ENCODE measurements at regions not wholly inside any gene's neighbourhood (a gene's known extent, or its start where the extent isn't known, plus 50 kb on each side); places are given as distances from the start of the nearest gene placed in this dataset.

DNA sequence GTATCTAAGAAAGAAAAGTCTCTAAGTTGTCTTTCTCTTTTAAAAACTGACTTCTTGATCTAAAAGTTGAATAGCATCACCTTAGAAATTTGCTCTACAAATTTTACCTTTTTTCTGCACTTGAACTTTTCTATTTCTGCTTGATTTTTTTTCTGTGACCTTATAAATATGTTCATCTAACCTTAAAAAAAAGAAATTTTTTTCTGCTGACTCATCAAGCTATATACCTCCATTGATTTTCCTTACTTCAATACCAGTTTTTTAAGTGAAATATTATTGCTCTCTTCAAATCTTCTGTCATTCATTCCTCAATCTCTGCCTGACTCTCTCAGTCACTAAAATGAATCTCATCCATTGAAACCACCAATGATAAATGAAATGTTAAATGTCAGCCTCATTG is 910.1 kb downstream of the GALC start:
- no peaks in the 10 kb centered on the region for H3K4me1 ChIP-seq (ENCODE audit: control insufficient read depth in 4 of 4, insufficient read depth in 4 of 4, low read length in 3 of 4)
- H3K27me3 ChIP-seq (ENCODE audit: control insufficient read depth in 4 of 4, insufficient read depth in 4 of 4, low read length in 3 of 4), result peaks cover 0 to 4% (median 0%) of the 10 kb centered on the region in 4 donors
- no peak overlapping the region for H3K4me3 ChIP-seq (ENCODE audit: low read depth in 1 of 3, low read length in 3 of 3)
- no peaks in the 10 kb centered on the region for H3K9me3 ChIP-seq (ENCODE audit: control insufficient read depth in 4 of 4, low read length in 3 of 4)
- no peak overlapping the region for H3K9ac ChIP-seq (ENCODE audit: low read depth in 1 of 2, low read length in 2 of 2)
- TF ChIP-seq SP1 (IDR thresholded peaks at IDR 0.05) (no peak), NR2F2 (IDR thresholded peaks at IDR 0.05) (no peak), RXRA (IDR thresholded peaks at IDR 0.05) (no peak), HNF4G (IDR thresholded peaks at IDR 0.05) (no peak), JUND (IDR thresholded peaks at IDR 0.05) (no peak), GABPA (IDR thresholded peaks at IDR 0.05 in 1 of 2, conservative IDR thresholded peaks at IDR 0.05 in 1 of 2) (no peak), YY1 (IDR thresholded peaks at IDR 0.05) (no peak), FOXA1 (IDR thresholded peaks at IDR 0.05) (no peak), FOXA2 (IDR thresholded peaks at IDR 0.05) (no peak), TAF1 (conservative IDR thresholded peaks at IDR 0.05) (no peak), CTCF (IDR thresholded peaks at IDR 0.05; ENCODE audit: low read depth, low read length, missing input control) (no peak)
- TF ChIP-seq, protein P1, sequence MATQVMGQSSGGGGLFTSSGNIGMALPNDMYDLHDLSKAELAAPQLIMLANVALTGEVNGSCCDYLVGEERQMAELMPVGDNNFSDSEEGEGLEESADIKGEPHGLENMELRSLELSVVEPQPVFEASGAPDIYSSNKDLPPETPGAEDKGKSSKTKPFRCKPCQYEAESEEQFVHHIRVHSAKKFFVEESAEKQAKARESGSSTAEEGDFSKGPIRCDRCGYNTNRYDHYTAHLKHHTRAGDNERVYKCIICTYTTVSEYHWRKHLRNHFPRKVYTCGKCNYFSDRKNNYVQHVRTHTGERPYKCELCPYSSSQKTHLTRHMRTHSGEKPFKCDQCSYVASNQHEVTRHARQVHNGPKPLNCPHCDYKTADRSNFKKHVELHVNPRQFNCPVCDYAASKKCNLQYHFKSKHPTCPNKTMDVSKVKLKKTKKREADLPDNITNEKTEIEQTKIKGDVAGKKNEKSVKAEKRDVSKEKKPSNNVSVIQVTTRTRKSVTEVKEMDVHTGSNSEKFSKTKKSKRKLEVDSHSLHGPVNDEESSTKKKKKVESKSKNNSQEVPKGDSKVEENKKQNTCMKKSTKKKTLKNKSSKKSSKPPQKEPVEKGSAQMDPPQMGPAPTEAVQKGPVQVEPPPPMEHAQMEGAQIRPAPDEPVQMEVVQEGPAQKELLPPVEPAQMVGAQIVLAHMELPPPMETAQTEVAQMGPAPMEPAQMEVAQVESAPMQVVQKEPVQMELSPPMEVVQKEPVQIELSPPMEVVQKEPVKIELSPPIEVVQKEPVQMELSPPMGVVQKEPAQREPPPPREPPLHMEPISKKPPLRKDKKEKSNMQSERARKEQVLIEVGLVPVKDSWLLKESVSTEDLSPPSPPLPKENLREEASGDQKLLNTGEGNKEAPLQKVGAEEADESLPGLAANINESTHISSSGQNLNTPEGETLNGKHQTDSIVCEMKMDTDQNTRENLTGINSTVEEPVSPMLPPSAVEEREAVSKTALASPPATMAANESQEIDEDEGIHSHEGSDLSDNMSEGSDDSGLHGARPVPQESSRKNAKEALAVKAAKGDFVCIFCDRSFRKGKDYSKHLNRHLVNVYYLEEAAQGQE (IDR thresholded peaks at IDR 0.05), result no peak
- TF ChIP-seq, protein P2, sequence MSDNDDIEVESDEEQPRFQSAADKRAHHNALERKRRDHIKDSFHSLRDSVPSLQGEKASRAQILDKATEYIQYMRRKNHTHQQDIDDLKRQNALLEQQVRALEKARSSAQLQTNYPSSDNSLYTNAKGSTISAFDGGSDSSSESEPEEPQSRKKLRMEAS (IDR thresholded peaks at IDR 0.05), result no peak
- TF ChIP-seq, protein P3, sequence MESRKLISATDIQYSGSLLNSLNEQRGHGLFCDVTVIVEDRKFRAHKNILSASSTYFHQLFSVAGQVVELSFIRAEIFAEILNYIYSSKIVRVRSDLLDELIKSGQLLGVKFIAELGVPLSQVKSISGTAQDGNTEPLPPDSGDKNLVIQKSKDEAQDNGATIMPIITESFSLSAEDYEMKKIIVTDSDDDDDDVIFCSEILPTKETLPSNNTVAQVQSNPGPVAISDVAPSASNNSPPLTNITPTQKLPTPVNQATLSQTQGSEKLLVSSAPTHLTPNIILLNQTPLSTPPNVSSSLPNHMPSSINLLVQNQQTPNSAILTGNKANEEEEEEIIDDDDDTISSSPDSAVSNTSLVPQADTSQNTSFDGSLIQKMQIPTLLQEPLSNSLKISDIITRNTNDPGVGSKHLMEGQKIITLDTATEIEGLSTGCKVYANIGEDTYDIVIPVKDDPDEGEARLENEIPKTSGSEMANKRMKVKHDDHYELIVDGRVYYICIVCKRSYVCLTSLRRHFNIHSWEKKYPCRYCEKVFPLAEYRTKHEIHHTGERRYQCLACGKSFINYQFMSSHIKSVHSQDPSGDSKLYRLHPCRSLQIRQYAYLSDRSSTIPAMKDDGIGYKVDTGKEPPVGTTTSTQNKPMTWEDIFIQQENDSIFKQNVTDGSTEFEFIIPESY (IDR thresholded peaks at IDR 0.05), result no peak
- TF ChIP-seq, protein P4, sequence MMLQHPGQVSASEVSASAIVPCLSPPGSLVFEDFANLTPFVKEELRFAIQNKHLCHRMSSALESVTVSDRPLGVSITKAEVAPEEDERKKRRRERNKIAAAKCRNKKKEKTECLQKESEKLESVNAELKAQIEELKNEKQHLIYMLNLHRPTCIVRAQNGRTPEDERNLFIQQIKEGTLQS (IDR thresholded peaks at IDR 0.05), result no peak
- DNase-seq (ENCODE audit: low spot score), result no peak
- H3K27ac ChIP-seq (ENCODE audit: low read depth in 1 of 2, low read length in 2 of 2), result no peak overlapping the region
- H3K36me3 ChIP-seq (ENCODE audit: control insufficient read depth in 4 of 4, insufficient read depth in 3 of 4, low read depth in 1 of 4, low read length in 3 of 4), result no peaks in the 10 kb centered on the region

DNA sequence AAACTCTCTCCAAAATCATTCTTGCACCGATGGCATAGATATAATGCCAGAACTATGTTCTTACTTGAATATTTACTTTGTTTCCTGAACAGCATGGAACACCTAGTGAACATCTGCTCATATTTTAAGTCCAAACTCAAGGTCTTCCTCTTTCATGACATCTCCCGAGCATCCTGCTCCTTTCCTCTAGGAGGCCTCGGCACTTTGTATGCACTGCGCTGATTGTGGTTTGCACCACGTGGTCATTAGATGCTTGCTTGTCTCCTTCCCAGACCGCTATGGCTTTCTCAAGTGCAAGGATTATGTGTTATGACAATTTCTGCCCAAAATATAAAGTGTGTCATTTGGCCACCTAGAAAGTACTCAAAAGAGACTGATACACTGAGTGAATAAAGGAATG is 912.0 kb downstream of the GALC start:
- H3K27ac ChIP-seq (ENCODE audit: low read depth in 1 of 2, low read length in 2 of 2), result no peak overlapping the region
- H3K4me3 ChIP-seq (ENCODE audit: low read depth in 1 of 3, low read length in 3 of 3), result no peak overlapping the region
- H3K36me3 ChIP-seq (ENCODE audit: control insufficient read depth in 4 of 4, insufficient read depth in 3 of 4, low read depth in 1 of 4, low read length in 3 of 4), result no peaks in the 10 kb centered on the region
- no peak overlapping the region for H3K9ac ChIP-seq (ENCODE audit: low read depth in 1 of 2, low read length in 2 of 2)
- no peak for DNase-seq (ENCODE audit: low spot score)
- H3K27me3 ChIP-seq (ENCODE audit: control insufficient read depth in 4 of 4, insufficient read depth in 4 of 4, low read length in 3 of 4), result peaks cover 0 to 4% (median 0%) of the 10 kb centered on the region in 4 donors
- H3K4me1 ChIP-seq (ENCODE audit: control insufficient read depth in 4 of 4, insufficient read depth in 4 of 4, low read length in 3 of 4), result no peaks in the 10 kb centered on the region
- WGBS, result 71% methylated on average over 6 of the region's 6 CpGs
- H3K9me3 ChIP-seq (ENCODE audit: control insufficient read depth in 4 of 4, low read length in 3 of 4), result no peaks in the 10 kb centered on the region
- TF ChIP-seq GABPA (IDR thresholded peaks at IDR 0.05 in 1 of 2, conservative IDR thresholded peaks at IDR 0.05 in 1 of 2) (no peak), RXRA (IDR thresholded peaks at IDR 0.05) (no peak), NR2F2 (IDR thresholded peaks at IDR 0.05) (no peak), EGR1 (IDR thresholded peaks at IDR 0.05; ENCODE audit: low read depth in 2 of 2) (no peak), CTCF (IDR thresholded peaks at IDR 0.05; ENCODE audit: low read depth, low read length, missing input control) (no peak), RAD21 (IDR thresholded peaks at IDR 0.05) (no peak), SP1 (IDR thresholded peaks at IDR 0.05) (no peak), HNF4G (IDR thresholded peaks at IDR 0.05) (no peak), JUND (IDR thresholded peaks at IDR 0.05) (no peak), FOXA2 (IDR thresholded peaks at IDR 0.05) (no peak)
- TF ChIP-seq, protein P2 (IDR thresholded peaks at IDR 0.05), result no peak
- TF ChIP-seq, protein P3 (IDR thresholded peaks at IDR 0.05), result no peak
